ENCODE measurements at regions not wholly inside any gene's neighbourhood (a gene's known extent, or its start where the extent isn't known, plus 50 kb on each side); places are given as distances from the start of the nearest gene placed in this dataset.

- no peak for DNase-seq (ENCODE audit: low spot score)
Observed at GRCh38 chr9:36764364-36765076, 191.8 kb downstream of the MELK start.

DNA sequence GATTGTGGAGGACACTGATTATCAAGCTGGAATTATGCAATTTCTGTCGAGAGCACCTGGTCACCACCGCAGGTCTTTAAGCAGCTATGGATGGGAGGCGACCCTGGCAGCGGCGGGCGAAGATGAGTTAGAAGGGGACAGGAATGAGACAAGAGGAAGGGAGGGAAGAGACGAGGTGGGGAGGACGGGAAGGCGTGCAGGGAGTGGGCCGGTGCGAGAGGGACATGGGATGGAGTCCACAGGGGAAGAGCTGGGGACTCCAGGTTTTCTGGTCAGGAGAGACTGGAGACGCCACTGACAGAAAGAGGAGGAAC is 192.3 kb downstream of the MELK start:
- DNase-seq (ENCODE audit: low spot score) = no peak

DNA sequence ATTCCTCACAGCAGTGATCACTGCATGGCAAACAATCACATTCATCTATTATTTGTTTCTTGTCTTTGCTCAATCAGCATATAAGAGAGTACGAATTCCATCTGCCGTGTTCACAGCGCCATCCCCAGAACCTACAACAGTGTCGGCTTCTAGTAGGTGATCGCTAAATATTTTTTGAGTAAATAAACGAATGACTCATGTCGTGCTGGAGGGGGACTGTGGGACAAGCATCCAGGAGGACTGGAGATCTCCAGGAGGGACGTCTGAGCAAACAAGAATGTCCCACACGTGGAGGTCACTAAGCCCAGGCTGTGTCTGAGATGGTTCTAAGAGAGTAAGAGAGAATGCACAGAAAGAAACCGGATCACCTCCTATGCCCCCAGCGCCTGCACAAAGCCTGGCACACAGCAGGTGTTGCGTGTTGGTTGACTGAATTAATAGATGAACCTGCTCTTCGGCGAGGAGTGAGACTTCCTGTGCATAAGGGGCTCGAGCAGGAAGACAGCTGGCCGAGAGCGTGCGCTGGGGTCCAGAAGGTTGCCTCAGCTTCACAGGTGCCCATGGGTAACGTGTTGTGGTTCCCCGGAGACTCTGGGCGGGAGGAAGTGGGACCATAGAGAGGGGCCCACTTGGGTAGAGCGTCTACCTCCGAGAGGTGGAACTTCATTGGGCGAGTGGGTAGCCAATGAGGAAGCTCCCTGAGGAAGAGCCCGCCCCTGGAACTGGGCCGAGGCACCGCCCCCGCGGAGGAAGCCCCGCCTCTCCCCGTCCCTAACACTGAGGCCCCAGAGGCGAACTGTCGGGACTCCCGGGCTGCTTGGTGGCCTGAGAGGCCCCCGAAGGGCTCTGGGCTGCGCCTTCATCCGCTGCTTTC is 193.0 kb downstream of the MELK start:
- peak; percentile 78 for DNase-seq (ENCODE audit: low spot score)

- DNase-seq (ENCODE audit: low spot score) = no peak
Observed at GRCh38 chr9:36768677-36769076, 196.0 kb downstream of the MELK start.

- no peak for DNase-seq (ENCODE audit: low spot score)
Observed at GRCh38 chr9:36770025-36770424, 197.3 kb downstream of the MELK start.

- no peak for DNase-seq (ENCODE audit: low spot score)
Observed at GRCh38 chr9:36772449-36773403, 200.0 kb downstream of the MELK start.

- no peak for DNase-seq (ENCODE audit: low spot score)
Observed at GRCh38 chr9:36778682-36779081, 206.0 kb downstream of the MELK start.

- DNase-seq (ENCODE audit: low spot score) = no peak
Observed at GRCh38 chr9:36779582-36779981, 206.9 kb downstream of the MELK start.

- no peak for DNase-seq (ENCODE audit: low spot score)
Observed at GRCh38 chr9:36780186-36780585, 207.5 kb downstream of the MELK start.

DNA sequence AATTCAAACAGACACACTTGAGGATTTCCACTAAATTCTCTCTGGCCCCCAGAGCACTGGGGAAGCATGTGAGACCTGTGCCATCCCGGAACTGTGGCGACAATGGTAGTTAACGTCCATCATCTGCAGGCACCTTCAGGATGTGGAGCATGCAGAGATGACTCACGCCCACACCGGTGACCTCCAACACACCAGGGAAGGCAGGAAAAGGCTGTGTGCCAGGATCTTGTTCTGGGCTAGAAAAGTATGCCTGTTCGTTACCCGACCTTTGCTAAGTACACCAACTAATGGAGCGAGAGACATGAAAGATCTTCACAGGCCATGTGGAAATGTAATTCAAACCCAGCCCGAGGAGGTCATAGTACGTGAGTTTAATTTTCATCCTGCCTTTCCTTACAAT is 208.8 kb downstream of the MELK start:
- no peak for DNase-seq (ENCODE audit: low spot score)
